DOHH2 (cell line): ENCODE measurements at regions not wholly inside any gene's neighbourhood (a gene's known extent, or its start where the extent isn't known, plus 50 kb on each side); places are given as distances from the start of the nearest gene placed in this dataset.

Experiments
- H3F3A ChIP-seq: fragments of 200-600 bp; sonication (generic), shearing (Covaris generic); 2 replicates; pipeline ENCODE4 v1.6.0; 2016; ENCODE audit warnings: antibody characterized with exemption, mild to moderate bottlenecking; ENCODE audit not compliant: control insufficient read depth, insufficient read depth
- H3K27ac ChIP-seq: fragments of 200-600 bp; sonication (generic); 2 replicates; pipeline ENCODE4 v1.5.1; 2014; ENCODE audit warnings: low read depth, mild to moderate bottlenecking, low read length, moderate library complexity
- H3K27me3 ChIP-seq: fragments of 200-600 bp; sonication (generic); 2 replicates; pipeline ENCODE4 v1.6.1; 2014; ENCODE audit warnings: mild to moderate bottlenecking, low read length, mixed read lengths; ENCODE audit not compliant: control insufficient read depth
- H3K36me3 ChIP-seq: fragments of 200-600 bp; sonication (generic); 2 replicates; pipeline ENCODE4 v1.6.1; 2014; ENCODE audit warnings: mild to moderate bottlenecking, low read length, moderate library complexity, mixed read lengths; ENCODE audit not compliant: control insufficient read depth
- H3K4me1 ChIP-seq: fragments of 200-600 bp; sonication (generic); 2 replicates; pipeline ENCODE4 v1.6.1; 2014; ENCODE audit warnings: mild to moderate bottlenecking, low read length, mixed read lengths; ENCODE audit not compliant: control insufficient read depth
- H3K4me2 ChIP-seq: fragments of 200-600 bp; sonication (generic); 2 replicates; pipeline ENCODE4 v1.6.0; 2014; ENCODE audit warnings: mild to moderate bottlenecking, low read length, moderate library complexity
- H3K4me3 ChIP-seq: fragments of 200-600 bp; sonication (generic); 2 replicates; pipeline ENCODE4 v1.5.1; 2014; ENCODE audit warnings: mild to moderate bottlenecking, low read length, mixed read lengths
- H3K79me2 ChIP-seq: fragments of 200-600 bp; sonication (generic); 2 replicates; pipeline ENCODE4 v1.6.1; 2014; ENCODE audit warnings: mild to moderate bottlenecking, low read length, mixed read lengths; ENCODE audit not compliant: control insufficient read depth
- H3K9me2 ChIP-seq: fragments of 200-600 bp; sonication (generic); replicated peaks from 2 replicates; pipeline ENCODE4 v1.6.1; 2014; ENCODE audit warnings: mild to moderate bottlenecking, low read length, mixed read lengths; ENCODE audit not compliant: control insufficient read depth
- H3K9me3 ChIP-seq: fragments of 200-600 bp; sonication (generic); 2 replicates; pipeline ENCODE4 v1.6.1; 2014; ENCODE audit warnings: antibody characterized with exemption, low read length, mixed read lengths; ENCODE audit not compliant: control insufficient read depth, insufficient read depth
- H4K20me1 ChIP-seq: fragments of 200-600 bp; sonication (generic); 2 replicates; pipeline ENCODE4 v1.6.0; 2014; ENCODE audit warnings: low read depth, mild to moderate bottlenecking, antibody characterized with exemption, low read length, moderate library complexity; ENCODE audit not compliant: control insufficient read depth, insufficient read depth
- CTCF ChIP-seq: fragments of 200-600 bp; sonication (generic); IDR thresholded peaks from one replicate; pipeline ENCODE4 v1.5.1; 2014; ENCODE audit warnings: antibody characterized with exemption, mild to moderate bottlenecking, low read depth, low read length; ENCODE audit not compliant: poor library complexity, severe bottlenecking
- EZH2phosphoT487 ChIP-seq: fragments of 200-600 bp; sonication (generic); IDR thresholded peaks from 2 replicates; pipeline ENCODE4 v1.6.1; 2017; ENCODE audit warnings: borderline replicate concordance, mild to moderate bottlenecking, antibody characterized with exemption, low read length, moderate library complexity, mixed read lengths

GRCh38 chr10:70969188-70969587, 80.8 kb upstream of the PCBD1 start:
- Histone ChIP-seq H3K27me3 (no peaks in the 10 kb centered on the region; the same call in 1 of the 2 replicates), H3K79me2 (no peaks in the 10 kb centered on the region), H3K9me3 (no peaks in the 10 kb centered on the region), H3K27ac (no peak overlapping the region), H3K36me3 (no peaks in the 10 kb centered on the region), H3K9me2 (no peaks in the 10 kb centered on the region), H3K4me2 (no peak overlapping the region), H3F3A (no peaks in the 10 kb centered on the region), H3K4me1 (no peaks in the 10 kb centered on the region), H3K4me3 (no peak overlapping the region), H4K20me1 (no peaks in the 10 kb centered on the region)
- TF ChIP-seq CTCF (no peak), EZH2phosphoT487 (no peak)

DNA sequence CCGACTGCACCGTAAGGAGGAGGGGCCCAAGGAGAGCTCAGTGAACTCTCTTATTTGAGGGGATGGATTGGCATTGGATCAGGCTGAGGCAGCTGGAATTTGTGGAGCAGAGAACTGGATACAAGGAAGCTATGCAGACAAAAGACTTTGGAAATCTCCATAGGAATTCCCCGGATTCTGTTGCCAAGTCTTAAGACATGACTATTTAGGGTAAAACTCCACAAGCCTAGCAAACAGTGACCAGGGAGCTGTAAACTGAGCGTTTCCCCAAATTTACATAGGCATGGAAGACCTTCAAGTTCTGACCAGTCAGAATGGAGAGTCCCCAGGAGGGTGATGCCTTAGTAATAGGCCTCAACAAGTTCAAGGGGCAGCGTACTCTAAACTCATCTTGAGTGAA, 82.5 kb upstream of the PCBD1 start:
- no peaks in the 10 kb centered on the region; the same call in 1 of the 2 replicates for H3K27me3 ChIP-seq
- H3K9me2 ChIP-seq = no peaks in the 10 kb centered on the region
- no peak for TF ChIP-seq CTCF
- TF ChIP-seq EZH2phosphoT487 = no peak
- no peak overlapping the region for H3K4me2 ChIP-seq
- no peaks in the 10 kb centered on the region for H3K4me1 ChIP-seq
- no peaks in the 10 kb centered on the region for H3K79me2 ChIP-seq
- H3F3A ChIP-seq = no peaks in the 10 kb centered on the region
- H3K4me3 ChIP-seq = no peak overlapping the region
- H3K9me3 ChIP-seq = no peaks in the 10 kb centered on the region
- H3K27ac ChIP-seq = no peak overlapping the region
- no peaks in the 10 kb centered on the region for H4K20me1 ChIP-seq
- H3K36me3 ChIP-seq = no peaks in the 10 kb centered on the region

DNA sequence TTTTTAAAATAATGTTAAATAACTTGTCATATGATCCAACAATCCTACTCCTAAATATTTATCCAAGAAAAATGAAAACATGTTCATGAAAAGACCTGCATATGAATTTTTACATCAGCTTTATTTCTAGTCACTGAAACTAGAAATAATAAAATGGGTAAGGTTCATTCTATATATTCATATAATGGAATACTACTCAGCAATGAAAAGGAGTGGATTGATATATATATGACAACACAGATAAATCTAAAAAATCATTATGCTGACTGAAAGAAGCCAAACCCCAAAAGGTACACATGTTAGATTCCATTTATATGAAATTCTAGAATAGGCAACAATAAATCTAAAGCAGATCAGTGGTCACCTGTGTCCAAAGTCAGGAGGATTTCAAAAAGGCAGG, 84.9 kb upstream of the PCBD1 start:
- Histone ChIP-seq H3K79me2 (no peaks in the 10 kb centered on the region), H4K20me1 (no peaks in the 10 kb centered on the region), H3F3A (no peaks in the 10 kb centered on the region), H3K4me1 (no peaks in the 10 kb centered on the region), H3K4me2 (no peak overlapping the region), H3K4me3 (no peak overlapping the region), H3K27ac (no peak overlapping the region), H3K27me3 (no peaks in the 10 kb centered on the region; the same call in 1 of the 2 replicates), H3K36me3 (no peaks in the 10 kb centered on the region), H3K9me2 (no peaks in the 10 kb centered on the region), H3K9me3 (no peaks in the 10 kb centered on the region)
- TF ChIP-seq EZH2phosphoT487 (no peak), CTCF (no peak)

GRCh38 chr10:70974351-70974901, 86.1 kb upstream of the PCBD1 start:
- H3K27me3 ChIP-seq = no peaks in the 10 kb centered on the region; the same call in 1 of the 2 replicates
- TF ChIP-seq EZH2phosphoT487 (no peak), CTCF (no peak)
- no peaks in the 10 kb centered on the region for H3K9me2 ChIP-seq
- H3K9me3 ChIP-seq = no peaks in the 10 kb centered on the region
- no peaks in the 10 kb centered on the region for H4K20me1 ChIP-seq
- no peaks in the 10 kb centered on the region for H3K79me2 ChIP-seq
- H3K4me3 ChIP-seq = no peak overlapping the region
- no peaks in the 10 kb centered on the region for H3K36me3 ChIP-seq
- no peaks in the 10 kb centered on the region for H3K4me1 ChIP-seq
- H3K4me2 ChIP-seq = no peak overlapping the region
- no peaks in the 10 kb centered on the region for H3F3A ChIP-seq
- H3K27ac ChIP-seq = no peak overlapping the region
